ENCODE measurements at regions not wholly inside any gene's neighbourhood (a gene's known extent, or its start where the extent isn't known, plus 50 kb on each side); places are given as distances from the start of the nearest gene placed in this dataset.

- TF ChIP-seq EZH2phosphoT487 (IDR thresholded peaks at IDR 0.05; ENCODE audit: low read length) (no peak), CTCF (IDR thresholded peaks at IDR 0.05; ENCODE audit: low read length) (no peak), EZH2 (optimal IDR thresholded peaks at IDR 0.05; ENCODE audit: low read depth, low read length) (no peak)
- H3K9me3 ChIP-seq (replicated peaks; ENCODE audit: insufficient read depth, low read length): no peaks in the 10 kb centered on the region
- H3F3A ChIP-seq (ENCODE audit: insufficient read depth, low read length): no peaks in the 10 kb centered on the region
- H3K9me2 ChIP-seq (replicated peaks; ENCODE audit: insufficient read depth, low read length): no peaks in the 10 kb centered on the region
- no peak for DNase-seq
- no peaks in the 10 kb centered on the region for H3K36me3 ChIP-seq (replicated peaks; ENCODE audit: insufficient read depth, low read length)
- no peak overlapping the region for H3K27ac ChIP-seq (ENCODE audit: low read length)
- H3K4me1 ChIP-seq (ENCODE audit: low read length): peaks cover 6% of the 10 kb centered on the region
- no peak overlapping the region for H2AFZ ChIP-seq (ENCODE audit: low read length)
- H3K4me3 ChIP-seq (ENCODE audit: low read length): no peak overlapping the region
- H3K4me2 ChIP-seq (ENCODE audit: low read depth, low read length): no peak overlapping the region
- H3K9ac ChIP-seq (ENCODE audit: low read length): no peak overlapping the region
- no peaks in the 10 kb centered on the region for H4K20me1 ChIP-seq (ENCODE audit: insufficient read depth, low read length)
- H3K27me3 ChIP-seq (replicated peaks; ENCODE audit: insufficient read depth, low read length): no peaks in the 10 kb centered on the region
- H3K79me2 ChIP-seq (ENCODE audit: low read length): no peaks in the 10 kb centered on the region
Measured at GRCh38 chr2:128628996-128629395, 310.3 kb upstream of the HS6ST1 start.

- H3K4me3 ChIP-seq (ENCODE audit: low read length): no peak overlapping the region
- no peaks in the 10 kb centered on the region for H4K20me1 ChIP-seq (ENCODE audit: insufficient read depth, low read length)
- H2AFZ ChIP-seq (ENCODE audit: low read length): no peak overlapping the region
- no peaks in the 10 kb centered on the region for H3K79me2 ChIP-seq (ENCODE audit: low read length)
- no peaks in the 10 kb centered on the region for H3K27me3 ChIP-seq (replicated peaks; ENCODE audit: insufficient read depth, low read length)
- no peak for DNase-seq
- no peaks in the 10 kb centered on the region for H3K9me3 ChIP-seq (replicated peaks; ENCODE audit: insufficient read depth, low read length)
- H3K27ac ChIP-seq (ENCODE audit: low read length): no peak overlapping the region
- H3K36me3 ChIP-seq (replicated peaks; ENCODE audit: insufficient read depth, low read length): no peaks in the 10 kb centered on the region
- H3K9me2 ChIP-seq (replicated peaks; ENCODE audit: insufficient read depth, low read length): no peaks in the 10 kb centered on the region
- no peaks in the 10 kb centered on the region for H3K4me1 ChIP-seq (ENCODE audit: low read length)
- H3K9ac ChIP-seq (ENCODE audit: low read length): no peak overlapping the region
- H3F3A ChIP-seq (ENCODE audit: insufficient read depth, low read length): no peaks in the 10 kb centered on the region
- H3K4me2 ChIP-seq (ENCODE audit: low read depth, low read length): no peak overlapping the region
- TF ChIP-seq EZH2 (optimal IDR thresholded peaks at IDR 0.05; ENCODE audit: low read depth, low read length) (no peak), CTCF (IDR thresholded peaks at IDR 0.05; ENCODE audit: low read length) (no peak), EZH2phosphoT487 (IDR thresholded peaks at IDR 0.05; ENCODE audit: low read length) (no peak)
Measured at GRCh38 chr2:128630974-128631697, 312.5 kb upstream of the HS6ST1 start.

GRCh38 chr2:128631698-128632500, 313.2 kb upstream of the HS6ST1 start:
- H3K27ac ChIP-seq (ENCODE audit: low read length): no peak overlapping the region
- H2AFZ ChIP-seq (ENCODE audit: low read length): no peak overlapping the region
- H4K20me1 ChIP-seq (ENCODE audit: insufficient read depth, low read length): no peaks in the 10 kb centered on the region
- H3K4me2 ChIP-seq (ENCODE audit: low read depth, low read length): no peak overlapping the region
- H3K9me2 ChIP-seq (replicated peaks; ENCODE audit: insufficient read depth, low read length): no peaks in the 10 kb centered on the region
- no peaks in the 10 kb centered on the region for H3K4me1 ChIP-seq (ENCODE audit: low read length)
- H3K4me3 ChIP-seq (ENCODE audit: low read length): no peak overlapping the region
- H3K79me2 ChIP-seq (ENCODE audit: low read length): no peaks in the 10 kb centered on the region
- H3K36me3 ChIP-seq (replicated peaks; ENCODE audit: insufficient read depth, low read length): no peaks in the 10 kb centered on the region
- TF ChIP-seq EZH2 (optimal IDR thresholded peaks at IDR 0.05; ENCODE audit: low read depth, low read length): no peak
- TF ChIP-seq EZH2phosphoT487 (IDR thresholded peaks at IDR 0.05; ENCODE audit: low read length): no peak
- no peaks in the 10 kb centered on the region for H3K27me3 ChIP-seq (replicated peaks; ENCODE audit: insufficient read depth, low read length)
- DNase-seq: no peak
- H3F3A ChIP-seq (ENCODE audit: insufficient read depth, low read length): no peaks in the 10 kb centered on the region
- no peak overlapping the region for H3K9ac ChIP-seq (ENCODE audit: low read length)
- no peaks in the 10 kb centered on the region for H3K9me3 ChIP-seq (replicated peaks; ENCODE audit: insufficient read depth, low read length)

- Histone ChIP-seq H3K36me3 (replicated peaks; ENCODE audit: insufficient read depth, low read length) (no peaks in the 10 kb centered on the region), H3K4me2 (ENCODE audit: low read depth, low read length) (no peak overlapping the region), H3K27ac (ENCODE audit: low read length) (no peak overlapping the region), H2AFZ (ENCODE audit: low read length) (no peak overlapping the region), H3K9me3 (replicated peaks; ENCODE audit: insufficient read depth, low read length) (no peaks in the 10 kb centered on the region), H3K4me1 (ENCODE audit: low read length) (no peaks in the 10 kb centered on the region), H3F3A (ENCODE audit: insufficient read depth, low read length) (no peaks in the 10 kb centered on the region), H3K4me3 (ENCODE audit: low read length) (no peak overlapping the region), H4K20me1 (ENCODE audit: insufficient read depth, low read length) (no peaks in the 10 kb centered on the region), H3K27me3 (replicated peaks; ENCODE audit: insufficient read depth, low read length) (no peaks in the 10 kb centered on the region), H3K9ac (ENCODE audit: low read length) (no peak overlapping the region), H3K79me2 (ENCODE audit: low read length) (no peaks in the 10 kb centered on the region), H3K9me2 (replicated peaks; ENCODE audit: insufficient read depth, low read length) (no peaks in the 10 kb centered on the region)
- TF ChIP-seq EZH2phosphoT487 (IDR thresholded peaks at IDR 0.05; ENCODE audit: low read length): no peak
- TF ChIP-seq EZH2 (optimal IDR thresholded peaks at IDR 0.05; ENCODE audit: low read depth, low read length): no peak
- TF ChIP-seq CTCF (IDR thresholded peaks at IDR 0.05; ENCODE audit: low read length): no peak
- no peak for DNase-seq
Measured at GRCh38 chr2:128632501-128632800, 313.8 kb upstream of the HS6ST1 start.
